ENCODE measurements at regions not wholly inside any gene's neighbourhood (a gene's known extent, or its start where the extent isn't known, plus 50 kb on each side); places are given as distances from the start of the nearest gene placed in this dataset.
"Not testable (repeated sequence)": the region's sequence is repeated elsewhere in the genome, so short reads cannot be mapped to it uniquely, and the experiment has no call there.

DNA sequence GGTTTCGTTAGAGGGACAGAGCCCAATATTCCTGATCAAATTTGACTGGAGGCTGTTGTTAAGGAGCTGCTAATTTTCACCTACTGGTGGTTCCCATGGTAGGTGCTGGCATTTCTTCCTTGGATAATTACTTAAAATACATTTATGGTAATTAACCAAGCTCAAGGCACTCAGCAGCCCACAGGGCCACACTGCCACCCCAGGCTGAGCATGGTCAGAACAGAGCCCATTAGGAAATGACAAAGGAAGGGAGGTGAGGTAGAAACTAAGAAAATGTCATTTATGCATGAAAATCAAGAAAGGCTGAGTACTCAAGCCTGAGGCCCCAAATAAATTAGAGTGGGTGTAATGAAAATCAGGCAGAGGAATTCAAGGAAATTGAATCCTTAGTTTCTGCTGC, 510.2 kb upstream of the GYPC start:
- no peak for DNase-seq (ENCODE audit: low read depth)
- no peak for TF ChIP-seq CTCF (conservative IDR thresholded peaks at IDR 0.05; ENCODE audit: low read depth, low read length)
- H3K4me3 ChIP-seq (ENCODE audit: low read length) = no peak overlapping the region

GRCh38 chr2:126154256-126154785, 501.6 kb upstream of the GYPC start:
- TF ChIP-seq CTCF (conservative IDR thresholded peaks at IDR 0.05; ENCODE audit: low read depth, low read length) = no peak
- no peak for DNase-seq (ENCODE audit: low read depth)
- H3K4me3 ChIP-seq (ENCODE audit: low read length) = no peak overlapping the region

DNA sequence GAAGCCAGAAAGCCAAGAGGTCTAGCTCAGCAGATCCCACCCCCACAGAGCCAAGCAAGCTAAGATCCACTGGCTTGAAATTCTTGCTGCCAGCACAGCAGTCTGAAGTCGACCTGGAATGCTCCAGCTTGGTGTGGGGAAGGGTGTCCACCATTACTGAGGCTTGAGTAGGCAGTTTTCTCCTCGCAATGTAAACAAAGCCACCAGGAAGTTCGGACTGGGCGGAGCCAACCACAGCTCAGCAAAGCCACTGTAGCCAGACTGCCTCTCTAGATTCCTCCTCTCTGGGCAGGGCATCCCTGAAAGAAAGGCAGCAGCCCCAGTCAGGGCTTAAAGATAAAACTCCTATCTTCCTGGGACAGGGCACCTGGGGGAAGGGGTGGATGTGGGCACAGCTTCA, 495.0 kb upstream of the GYPC start:
- H3K4me3 ChIP-seq (ENCODE audit: low read length); DNase-seq (ENCODE audit: low read depth): not testable (repeated sequence)

DNA sequence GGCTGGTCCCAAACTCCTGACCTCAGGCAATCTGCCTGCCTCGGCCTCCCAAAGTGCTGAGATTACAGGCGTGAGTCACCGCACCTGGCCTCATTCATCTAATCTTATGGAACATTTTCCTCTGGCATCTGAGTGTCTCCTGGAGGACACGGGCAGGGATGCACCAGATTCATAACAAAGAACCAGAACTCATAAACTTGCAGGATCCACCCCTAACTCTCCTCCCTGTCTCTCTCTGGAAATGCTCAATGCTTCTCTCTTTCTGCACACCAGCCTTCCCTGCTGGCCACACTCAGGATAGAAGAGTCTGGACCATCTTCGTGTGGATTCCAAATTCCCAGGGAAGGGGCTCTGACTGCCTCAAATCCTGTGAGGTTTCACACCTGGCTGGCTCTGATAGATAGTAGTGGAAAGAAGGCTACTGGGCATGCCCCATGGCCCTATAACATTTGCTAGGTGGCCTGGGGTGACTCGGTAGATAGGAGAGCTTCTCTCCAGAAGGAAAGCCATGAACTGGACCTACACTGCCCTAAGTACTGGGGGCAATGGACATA, 483.2 kb upstream of the GYPC start:
- H3K4me3 ChIP-seq (ENCODE audit: low read length) = no peak overlapping the region
- DNase-seq (ENCODE audit: low read depth) = no peak
- TF ChIP-seq CTCF (conservative IDR thresholded peaks at IDR 0.05; ENCODE audit: low read depth, low read length) = no peak

DNA sequence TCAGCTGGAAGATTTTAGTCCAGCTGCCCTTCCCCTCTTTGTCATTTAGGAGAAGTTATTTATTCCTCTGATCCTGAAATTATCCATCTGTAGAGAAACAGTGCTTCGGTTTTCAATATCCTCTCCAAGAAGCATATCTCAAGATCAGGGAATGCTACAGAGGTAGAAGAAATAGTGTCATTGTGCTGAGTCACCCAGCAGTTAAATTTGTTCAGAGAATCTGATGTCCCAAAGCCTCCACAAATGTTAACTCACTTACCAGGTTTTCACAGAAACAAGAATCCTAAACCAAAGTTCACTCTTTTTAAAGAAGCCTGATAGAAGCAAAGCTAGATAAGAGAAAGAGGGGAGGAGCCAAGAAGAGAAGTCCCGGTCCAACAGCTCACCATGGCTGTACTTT, 480.7 kb upstream of the GYPC start:
- TF ChIP-seq CTCF (conservative IDR thresholded peaks at IDR 0.05; ENCODE audit: low read depth, low read length) = no peak
- H3K4me3 ChIP-seq (ENCODE audit: low read length) = no peak overlapping the region
- no peak for DNase-seq (ENCODE audit: low read depth)

GRCh38 chr2:126177479-126177878, 478.5 kb upstream of the GYPC start:
- DNase-seq (ENCODE audit: low read depth) = no peak
- no peak for TF ChIP-seq CTCF (conservative IDR thresholded peaks at IDR 0.05; ENCODE audit: low read depth, low read length)
- no peak overlapping the region for H3K4me3 ChIP-seq (ENCODE audit: low read length)

DNA sequence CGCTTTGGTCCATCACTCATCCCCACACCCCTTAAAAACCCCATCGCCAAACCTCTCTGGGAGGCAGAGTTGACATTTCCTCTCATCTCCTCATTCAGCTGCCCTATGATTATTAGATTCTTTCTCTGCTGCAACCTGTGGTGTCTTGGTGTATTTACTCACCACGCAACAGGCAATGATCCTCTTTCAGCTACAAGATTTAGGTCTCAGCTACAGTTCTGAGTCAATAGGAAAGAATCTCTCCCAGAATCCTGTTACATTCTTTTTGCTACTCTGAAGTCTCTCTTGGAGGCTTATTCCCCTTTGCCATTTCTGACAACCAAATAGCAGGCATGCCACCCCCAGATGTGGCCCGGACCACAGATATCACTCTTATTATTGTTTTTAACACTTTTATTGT, 468.3 kb upstream of the GYPC start:
- TF ChIP-seq CTCF (conservative IDR thresholded peaks at IDR 0.05; ENCODE audit: low read depth, low read length) = no peak
- H3K4me3 ChIP-seq (ENCODE audit: low read length) = no peak overlapping the region
- no peak for DNase-seq (ENCODE audit: low read depth)

GRCh38 chr2:126189527-126189926, 466.4 kb upstream of the GYPC start:
- DNase-seq (ENCODE audit: low read depth) = no peak
- no peak for TF ChIP-seq CTCF (conservative IDR thresholded peaks at IDR 0.05; ENCODE audit: low read depth, low read length)

More at GRCh38 chr2:126189527-126189926, 466.4 kb upstream of the GYPC start:
- H3K4me3 ChIP-seq (ENCODE audit: low read length) = no peak overlapping the region
